ENCODE measurements at regions not wholly inside any gene's neighbourhood (a gene's known extent, or its start where the extent isn't known, plus 50 kb on each side); places are given as distances from the start of the nearest gene placed in this dataset.

DNA sequence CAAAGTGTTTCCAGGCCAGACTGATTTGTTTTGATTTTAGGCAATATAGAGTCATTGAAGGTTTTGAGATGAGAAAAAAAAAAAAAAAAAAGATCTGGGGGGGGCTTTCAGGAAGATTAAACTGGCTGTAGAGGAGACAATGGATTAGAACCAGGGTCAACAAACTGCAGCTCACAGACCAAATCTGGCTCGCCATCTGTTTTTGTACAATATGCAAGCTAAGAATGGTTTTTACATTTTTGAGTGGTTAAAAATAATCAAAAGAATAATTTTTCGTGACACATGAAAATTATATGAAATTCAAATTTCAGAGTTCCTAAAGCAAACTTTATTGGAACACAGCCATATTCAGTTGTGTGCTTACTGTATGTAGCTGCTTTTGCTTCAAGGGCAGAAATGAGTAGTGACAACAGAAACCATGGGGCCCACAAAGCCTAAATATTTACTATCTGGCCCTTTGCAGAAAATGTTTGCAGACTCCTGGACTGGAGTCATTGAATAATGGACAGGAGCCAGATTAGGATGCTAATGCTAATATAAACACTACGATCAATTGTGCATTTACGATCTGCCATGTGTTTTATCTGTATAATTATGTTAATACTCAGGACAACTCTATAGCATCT is 375.7 kb upstream of the DAB1 start:
- DNase-seq (ENCODE audit: low read depth) = no peak

DNA sequence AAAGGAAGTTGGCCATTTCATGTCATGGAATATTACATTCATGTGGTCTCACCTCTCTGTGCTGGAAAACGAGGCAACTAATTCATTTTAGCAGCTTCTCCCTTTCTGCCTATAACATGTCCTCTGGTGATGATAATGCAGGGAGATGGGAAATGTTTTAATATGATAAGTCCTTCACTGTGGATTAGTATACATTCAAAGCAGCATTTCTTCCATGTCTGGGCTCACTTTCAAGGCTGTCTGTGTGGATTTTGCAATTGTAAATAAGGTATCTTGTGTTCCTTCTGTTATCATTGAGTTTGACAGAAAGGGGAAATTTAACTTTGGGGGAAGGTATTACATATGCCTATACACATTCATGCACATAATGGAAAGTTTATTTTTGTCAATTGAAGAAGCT is 374.7 kb upstream of the DAB1 start:
- DNase-seq (ENCODE audit: low read depth) = no peak

DNA sequence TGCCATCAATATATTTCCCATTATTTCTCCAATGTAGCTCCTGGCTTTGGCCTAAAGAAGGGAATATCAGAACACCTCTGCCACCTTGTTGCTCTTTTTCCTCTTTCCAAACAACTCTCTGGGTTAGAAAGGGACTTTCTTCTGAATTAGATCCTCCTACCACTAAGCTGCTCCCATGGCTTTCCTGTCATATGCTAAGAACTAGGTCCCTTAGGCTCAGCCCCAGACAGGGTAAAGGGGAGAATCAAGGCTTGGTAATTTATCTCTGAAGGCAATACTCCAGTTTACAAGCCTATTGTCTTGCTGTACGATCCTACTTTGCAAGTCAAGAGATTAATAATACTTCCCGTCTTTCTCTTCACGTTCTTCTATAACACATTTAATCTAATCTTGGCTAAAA is 373.2 kb upstream of the DAB1 start:
- no peak for DNase-seq (ENCODE audit: low read depth)

DNA sequence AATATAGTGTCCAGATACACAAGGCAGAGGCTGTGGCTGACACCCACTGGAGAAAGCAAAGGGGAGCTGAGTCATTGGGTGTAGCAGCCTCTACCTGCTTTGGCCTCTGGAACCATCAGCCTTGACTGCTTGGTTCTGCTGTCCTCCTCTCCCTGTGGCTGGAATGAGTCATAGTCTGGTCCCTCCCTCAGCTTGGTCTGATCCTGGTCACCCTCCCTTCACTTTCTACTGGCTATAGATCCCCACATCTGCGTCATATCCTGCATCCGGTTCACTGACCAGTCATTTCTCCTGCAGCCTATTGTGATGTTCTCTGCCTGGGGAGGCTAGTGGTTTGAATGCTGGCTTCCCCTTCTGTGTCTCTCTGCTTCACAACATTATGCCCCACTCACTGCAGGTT is 372.8 kb upstream of the DAB1 start:
- no peak for DNase-seq (ENCODE audit: low read depth)

DNA sequence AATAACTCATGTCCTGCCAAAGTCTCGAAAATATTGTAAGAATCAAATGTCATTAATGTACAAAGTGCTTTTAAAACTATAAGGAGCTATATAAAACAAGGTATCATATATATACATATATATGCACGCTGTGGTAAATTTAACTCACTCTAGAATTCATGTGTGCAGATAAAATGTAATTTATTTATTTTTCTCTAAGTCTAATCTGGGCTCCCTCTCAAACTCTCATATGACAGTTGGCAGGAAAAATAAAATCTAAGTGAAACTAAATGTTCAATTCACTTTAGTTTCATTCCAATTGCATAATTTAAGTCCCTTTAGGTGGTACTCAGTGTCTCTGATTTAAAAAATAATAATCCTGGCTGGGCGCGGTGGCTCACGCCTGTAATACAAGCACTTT is 372.0 kb upstream of the DAB1 start:
- no peak for DNase-seq (ENCODE audit: low read depth)

DNA sequence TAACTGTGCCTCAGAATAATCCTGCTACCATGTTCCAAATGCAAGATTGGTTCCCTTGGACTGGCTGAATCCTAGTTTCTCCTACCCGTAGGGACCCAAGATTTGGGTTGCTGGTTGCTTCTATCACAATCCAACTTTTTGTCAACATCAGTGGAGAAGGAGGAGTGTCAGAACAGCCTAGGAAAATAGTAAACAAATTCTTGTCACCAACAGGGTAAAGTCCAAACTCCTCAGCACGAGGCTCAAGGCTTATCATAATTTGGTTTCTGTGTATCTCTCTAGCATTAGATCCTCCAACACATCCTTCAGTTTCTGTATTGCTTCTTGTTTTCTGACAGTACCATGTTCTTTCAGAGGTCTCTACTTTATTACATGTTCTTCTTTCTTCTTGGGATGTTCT is 370.2 kb upstream of the DAB1 start:
- no peak for DNase-seq (ENCODE audit: low read depth)

DNA sequence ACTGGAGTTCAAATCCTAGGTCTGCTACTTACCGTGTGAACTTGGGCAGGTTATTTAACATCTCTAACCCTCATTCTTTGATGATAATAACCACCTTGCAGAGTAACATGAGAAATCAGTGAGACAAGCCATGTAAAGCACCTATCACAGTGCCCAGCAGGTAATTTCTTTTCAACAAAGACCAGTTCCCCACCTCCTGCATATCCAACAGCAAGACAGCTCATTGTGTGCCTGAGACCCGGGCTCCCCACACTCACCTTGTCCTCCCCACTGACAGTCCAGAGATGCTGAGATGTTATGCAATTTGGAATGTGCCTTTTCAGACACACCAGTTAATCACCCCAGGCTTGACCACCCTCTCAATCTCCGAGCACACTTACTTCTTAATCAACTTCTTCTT is 367.6 kb upstream of the DAB1 start:
- DNase-seq (ENCODE audit: low read depth) = no peak

DNA sequence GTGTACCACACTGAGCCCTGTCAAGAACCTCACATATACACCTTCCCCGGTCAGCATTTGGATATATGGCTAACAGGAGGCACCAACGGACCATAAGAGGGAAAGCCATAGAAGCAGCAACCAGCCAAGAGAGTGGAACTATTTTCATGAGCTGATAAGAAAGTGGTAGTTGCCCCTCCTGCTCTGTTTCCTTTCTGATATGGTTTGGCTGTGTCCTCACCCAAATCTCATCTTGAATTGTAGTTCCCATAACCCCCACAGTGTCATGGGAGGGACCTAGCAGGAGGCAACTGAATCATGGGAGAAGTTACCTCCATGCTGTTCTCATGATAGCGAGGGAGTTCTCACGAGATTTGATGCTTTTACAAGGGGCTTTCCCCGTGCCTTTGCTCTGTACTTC is 366.1 kb upstream of the DAB1 start:
- DNase-seq (ENCODE audit: low read depth) = no peak

DNA sequence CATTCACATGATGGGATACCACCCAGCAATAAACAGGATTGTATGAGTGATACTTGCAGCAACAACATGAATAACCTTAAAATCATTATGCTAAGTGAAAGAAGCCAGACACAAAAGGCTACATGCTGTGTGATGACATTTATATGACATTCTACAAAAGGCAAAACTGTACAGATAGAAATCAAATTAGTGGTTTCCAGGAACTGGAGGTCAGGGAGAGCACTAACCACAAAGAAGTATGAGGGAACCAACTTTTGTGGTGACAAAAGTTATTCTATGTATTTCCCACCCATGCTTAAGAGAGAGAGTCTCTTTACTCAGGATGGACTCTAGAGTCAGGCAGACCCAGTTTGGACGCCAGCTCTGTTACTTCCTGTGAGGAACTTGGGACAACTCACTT is 364.5 kb upstream of the DAB1 start:
- DNase-seq (ENCODE audit: low read depth) = no peak

DNA sequence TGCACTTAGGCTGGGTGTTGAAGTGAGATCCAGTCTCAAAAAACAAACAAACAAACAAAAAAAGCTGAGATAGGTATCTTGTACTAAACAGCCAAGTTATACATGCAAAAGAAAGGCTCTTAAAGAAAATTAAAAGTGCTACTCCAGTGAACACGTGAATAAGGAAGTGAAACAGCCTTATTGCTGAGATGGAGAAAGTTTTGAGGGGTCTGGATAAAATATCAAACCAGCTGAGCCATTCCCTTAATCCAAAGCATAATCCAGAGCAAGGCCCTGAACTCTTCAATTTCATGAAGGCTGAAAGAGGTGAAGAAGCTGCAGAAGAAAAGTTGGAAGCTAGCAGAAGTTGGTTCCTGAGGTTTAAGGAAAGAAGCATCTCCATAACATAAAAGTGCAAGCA is 360.5 kb upstream of the DAB1 start:
- no peak for DNase-seq (ENCODE audit: low read depth)

DNA sequence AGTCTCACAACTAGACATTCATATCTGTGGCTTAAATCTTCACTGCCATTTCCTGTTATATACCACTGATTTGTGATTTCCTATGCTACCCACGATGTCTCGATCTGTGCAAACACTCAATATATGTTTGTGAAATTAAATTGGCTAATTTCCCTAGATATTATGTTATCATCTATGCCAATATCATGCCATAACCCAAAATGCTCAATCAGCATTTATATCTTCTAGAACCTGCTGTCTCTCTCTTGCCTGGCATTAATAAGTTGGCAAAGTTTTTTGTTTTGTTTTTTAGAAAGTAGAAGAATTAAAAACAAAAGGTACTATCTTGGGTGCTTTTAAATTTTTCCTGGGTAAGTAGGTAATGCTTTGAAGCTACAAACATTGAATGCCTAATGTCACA is 358.5 kb upstream of the DAB1 start:
- DNase-seq (ENCODE audit: low read depth) = no peak

DNA sequence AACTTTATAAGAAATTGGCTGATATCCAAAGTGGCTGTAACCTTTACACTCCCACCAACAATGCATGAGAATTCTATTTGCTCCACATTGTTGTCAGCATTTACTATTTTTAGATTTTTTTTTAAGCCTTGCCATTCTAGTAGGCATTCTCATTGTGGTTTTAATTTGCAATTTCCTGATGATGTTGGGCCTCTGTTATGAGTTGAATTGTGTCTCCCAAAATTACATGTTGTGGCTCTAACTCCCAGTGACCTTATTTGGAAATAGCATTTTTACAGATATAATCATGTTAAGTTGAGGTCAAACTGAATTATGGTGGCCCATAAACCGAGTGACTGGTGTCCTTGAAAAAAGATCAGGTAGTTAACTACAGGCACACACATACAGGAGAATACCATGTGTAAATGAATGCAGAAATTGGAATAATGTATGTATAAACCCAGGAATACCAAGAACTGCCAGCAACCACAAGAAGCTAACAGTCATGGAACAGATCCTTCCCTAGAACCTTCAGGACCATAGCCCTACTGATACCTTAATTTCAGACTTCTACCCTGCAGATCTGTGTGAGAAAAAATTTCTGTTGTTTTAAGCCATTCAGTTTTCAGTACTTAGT is 348.8 kb upstream of the DAB1 start:
- DNase-seq (ENCODE audit: low read depth) = no peak

DNA sequence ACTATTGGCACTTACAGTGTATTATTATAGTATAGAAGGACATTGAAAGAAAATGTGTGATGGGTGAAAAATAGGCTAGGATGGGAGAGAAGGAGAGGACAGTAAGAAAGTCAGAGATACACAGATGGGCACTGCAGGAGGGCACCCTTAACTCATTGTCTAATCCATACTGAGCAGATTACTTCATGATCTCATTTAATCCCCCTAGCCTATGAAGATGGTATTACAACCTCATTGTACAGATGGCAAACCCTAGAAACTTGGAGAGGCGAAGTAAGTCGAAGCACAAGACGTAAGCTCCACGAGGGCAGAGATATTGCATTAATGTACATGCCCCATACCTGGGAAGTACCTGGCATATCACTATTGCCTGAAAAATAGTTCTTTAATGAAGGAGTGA is 346.9 kb upstream of the DAB1 start:
- no peak for DNase-seq (ENCODE audit: low read depth)

DNA sequence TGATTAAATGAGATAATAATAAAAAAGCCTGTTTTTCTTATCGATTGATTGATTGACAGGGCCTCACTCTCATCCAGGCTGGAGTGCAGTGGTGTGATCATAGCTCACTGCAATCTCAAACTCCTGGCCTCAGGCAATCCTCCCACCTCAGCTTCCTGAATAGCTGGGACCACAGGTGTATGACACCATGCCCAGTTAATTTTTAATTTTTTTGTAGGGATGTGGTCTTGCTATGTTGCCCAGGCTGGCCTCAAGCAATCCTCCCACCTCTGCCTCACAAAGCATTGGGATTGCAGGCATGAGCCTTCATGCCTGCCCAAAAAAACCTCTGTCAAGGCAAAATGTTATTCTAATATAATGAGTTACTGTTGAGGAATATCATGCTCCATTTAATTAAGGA is 346.4 kb upstream of the DAB1 start:
- no peak for DNase-seq (ENCODE audit: low read depth)

DNA sequence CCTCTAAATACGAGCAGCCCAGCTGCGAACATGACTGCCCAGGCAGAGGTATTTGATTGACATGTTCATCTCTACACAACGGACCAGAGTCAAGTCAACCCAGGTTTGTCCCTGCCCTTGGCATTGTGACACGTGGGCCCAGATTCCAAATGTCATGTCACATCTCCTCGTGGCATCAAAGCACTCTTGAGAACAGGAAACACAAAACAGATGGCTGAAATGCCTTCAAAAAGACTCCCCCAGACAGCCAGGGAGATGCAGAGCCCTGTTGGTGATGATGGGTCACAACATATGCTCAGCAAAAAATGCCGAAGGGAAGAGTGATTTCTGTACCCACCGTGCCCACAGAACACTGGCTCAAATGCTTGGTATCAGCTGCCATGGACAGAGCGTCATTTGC is 337.8 kb upstream of the DAB1 start:
- DNase-seq (ENCODE audit: low read depth) = no peak

DNA sequence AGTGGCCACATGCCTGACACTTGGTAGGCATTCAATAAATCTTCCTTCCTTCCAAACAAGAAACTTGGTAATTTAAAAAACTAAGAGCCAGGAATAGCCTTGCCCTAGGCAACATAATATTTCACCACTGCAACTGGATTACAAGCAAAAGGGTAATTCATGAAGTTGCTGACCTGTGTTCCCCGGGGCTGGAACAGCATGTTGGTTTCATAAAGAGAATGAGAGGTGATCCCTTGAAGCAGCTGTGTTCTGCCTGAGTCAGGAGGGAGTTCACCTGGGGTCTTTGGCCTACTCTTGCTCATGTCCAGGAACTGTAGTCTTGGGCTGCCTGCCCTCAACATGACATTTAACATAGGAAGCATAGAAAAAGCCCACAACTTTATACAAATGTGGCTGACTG is 329.0 kb upstream of the DAB1 start:
- no peak for DNase-seq (ENCODE audit: low read depth)

DNA sequence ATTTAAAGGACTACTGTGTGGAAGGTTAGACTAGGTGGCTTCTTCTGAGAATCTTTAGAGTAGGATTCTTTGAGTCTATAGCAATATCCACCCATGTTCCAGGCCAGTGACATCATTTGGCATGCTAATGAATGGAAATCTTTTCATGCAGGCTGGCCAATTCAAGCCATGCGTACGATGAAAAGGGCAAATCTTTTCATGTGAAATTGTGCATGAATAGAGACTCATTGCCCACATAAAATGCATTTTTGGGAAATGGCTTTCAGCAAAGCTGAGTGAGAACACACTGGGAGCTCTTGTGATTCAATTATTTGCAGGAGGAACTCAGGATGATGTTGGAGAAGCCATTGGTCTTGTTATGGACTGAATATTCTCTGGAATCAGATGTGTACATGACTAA is 324.9 kb upstream of the DAB1 start:
- DNase-seq (ENCODE audit: low read depth) = no peak

DNA sequence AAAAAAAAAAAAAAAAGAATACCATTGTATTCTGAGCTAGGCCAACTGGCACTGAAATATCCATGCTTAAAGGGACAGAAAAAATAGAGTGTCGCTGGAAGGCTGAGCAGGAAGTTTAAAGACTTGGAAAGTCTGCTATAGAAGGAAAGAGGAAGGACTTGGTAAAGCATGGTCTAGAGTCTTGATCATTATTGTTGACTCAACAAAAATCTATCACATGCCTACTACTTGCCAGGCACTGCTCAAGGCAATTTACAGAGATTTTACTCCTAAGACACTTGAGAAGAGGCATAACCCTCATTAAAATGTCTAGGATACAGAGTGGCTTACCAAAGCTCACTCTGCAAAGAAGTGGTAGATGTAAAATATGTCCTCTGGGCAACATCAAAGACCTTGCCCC is 324.0 kb upstream of the DAB1 start:
- DNase-seq (ENCODE audit: low read depth) = no peak

DNA sequence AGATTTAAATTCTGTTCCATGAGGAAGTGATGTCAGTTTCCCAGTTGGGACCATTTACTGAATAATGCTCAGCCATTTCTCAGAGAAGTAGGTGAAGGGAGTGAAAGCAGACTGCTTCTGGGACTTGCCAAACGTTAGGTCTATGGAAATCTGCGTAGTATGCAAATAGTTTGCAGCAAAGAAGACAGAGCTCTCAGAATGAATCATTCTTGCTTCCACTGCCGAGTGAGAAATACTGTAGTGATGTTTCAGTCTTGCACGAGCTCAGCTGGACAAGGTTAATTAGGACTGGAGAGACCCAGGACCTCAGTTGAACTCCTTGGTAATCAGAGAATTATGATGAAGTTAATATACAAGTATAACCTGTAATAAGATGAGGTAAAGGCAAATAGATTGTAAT is 317.7 kb upstream of the DAB1 start:
- DNase-seq (ENCODE audit: low read depth) = no peak

DNA sequence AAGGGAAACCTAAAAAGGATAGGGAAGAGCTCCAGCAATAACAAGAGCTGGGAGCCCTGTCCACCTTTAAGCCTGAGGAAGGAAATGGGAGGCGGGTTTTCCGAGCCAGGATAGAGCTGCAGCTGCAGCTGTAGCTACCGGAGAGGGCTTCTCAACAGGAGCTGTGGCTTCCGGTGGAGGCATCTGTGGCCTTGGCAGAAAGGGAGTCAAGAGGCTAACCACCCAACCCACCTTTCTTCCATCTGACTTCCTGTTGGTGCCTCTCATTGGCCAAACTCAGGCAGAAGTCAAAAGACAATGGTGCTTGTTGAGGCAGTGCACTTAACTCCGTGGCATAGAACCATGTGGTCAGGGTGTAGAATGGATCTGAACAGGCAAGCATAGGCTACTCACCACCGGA is 313.1 kb upstream of the DAB1 start:
- DNase-seq (ENCODE audit: low read depth) = no peak

DNA sequence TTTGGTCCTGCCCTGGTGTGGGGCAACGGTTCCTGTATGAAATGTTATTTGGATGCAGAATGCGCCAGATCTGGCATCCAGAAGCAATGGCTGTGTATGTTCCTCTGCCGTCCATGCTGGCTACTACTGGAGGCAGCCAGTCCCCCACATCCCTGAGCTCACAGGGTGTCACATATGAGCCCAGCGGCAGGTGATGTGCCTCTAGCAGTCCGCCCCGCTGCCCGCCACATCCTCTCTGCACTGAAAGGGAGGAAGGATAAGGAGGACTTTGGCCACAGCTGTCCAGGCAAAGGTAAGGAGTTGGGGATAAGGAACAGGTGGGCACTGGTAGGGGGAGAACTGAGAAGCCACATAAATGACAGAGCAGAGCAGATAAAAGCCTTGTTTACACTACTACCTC is 305.3 kb upstream of the DAB1 start:
- DNase-seq (ENCODE audit: low read depth) = no peak

DNA sequence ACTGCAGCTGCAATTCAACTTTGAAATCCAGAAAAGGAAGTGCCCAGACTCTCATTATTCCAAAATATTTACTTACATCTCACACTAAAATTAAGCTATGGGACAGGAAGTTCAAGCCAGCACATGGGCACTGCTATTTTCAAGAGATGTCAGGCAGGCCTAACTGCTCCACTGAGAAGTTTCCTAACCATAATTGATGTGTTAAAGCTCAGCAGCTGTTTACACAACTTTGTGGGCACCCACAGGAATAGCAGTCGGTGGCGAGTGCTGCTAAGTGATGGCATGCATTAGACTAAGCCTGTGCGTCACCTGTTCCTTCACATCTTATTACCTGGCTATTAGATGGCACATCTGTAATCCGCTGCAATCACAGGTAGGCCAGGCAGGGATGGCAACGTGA is 303.3 kb upstream of the DAB1 start:
- DNase-seq (ENCODE audit: low read depth) = no peak

DNA sequence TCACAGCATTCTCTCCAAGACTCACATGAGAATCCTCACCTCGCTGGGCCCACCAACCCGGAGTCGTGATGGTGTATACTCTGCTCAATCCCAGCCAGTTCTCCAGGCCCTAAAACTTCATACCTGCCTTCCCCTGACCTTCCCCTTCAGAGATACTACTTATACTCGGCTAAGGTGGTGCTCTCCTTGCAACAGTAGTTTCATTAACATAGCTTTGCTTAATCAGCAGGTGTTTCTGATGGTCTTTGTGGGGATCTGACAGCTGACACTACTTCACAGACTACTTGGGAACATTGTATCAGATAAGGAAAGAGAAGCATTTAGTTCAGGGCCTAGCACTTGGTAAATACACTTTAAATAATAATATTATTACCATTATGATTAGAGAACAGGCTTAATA is 301.5 kb upstream of the DAB1 start:
- no peak for DNase-seq (ENCODE audit: low read depth)

DNA sequence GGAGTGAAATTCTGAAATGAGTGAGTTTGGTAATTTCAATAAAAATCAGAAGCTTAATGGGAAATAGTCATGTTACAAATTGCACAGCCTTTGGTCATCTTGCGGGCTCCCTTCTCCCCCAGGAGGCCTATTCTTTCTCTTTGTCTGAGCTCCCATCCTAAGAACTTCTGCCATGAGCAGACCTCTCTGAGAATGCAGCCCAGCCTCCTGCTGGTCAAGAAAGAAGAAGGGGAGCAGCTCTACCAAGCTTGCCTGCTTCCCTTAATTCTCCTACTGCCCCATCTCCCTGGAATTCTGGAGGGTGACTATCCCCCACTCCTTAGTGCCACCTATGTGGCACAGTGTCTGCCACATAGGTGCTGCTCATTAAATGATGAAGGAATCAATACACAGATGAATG is 300.7 kb upstream of the DAB1 start:
- no peak for DNase-seq (ENCODE audit: low read depth)

Data from activated T-cell treated with anti-CD3 and anti-CD28 coated beads for 48 hours (primary cell).